ENCODE measurements at regions not wholly inside any gene's neighbourhood (a gene's known extent, or its start where the extent isn't known, plus 50 kb on each side); places are given as distances from the start of the nearest gene placed in this dataset.

GRCh38 chr3:19734453-19734852, 199.6 kb downstream of the EFHB start:
- ChIA-PET CTCF (no interaction called here), RAD21 (ENCODE audit: low non-redundant PET in 1 of 2, low total read pairs in 2 of 2, uncharacterized antibody in 2 of 2, unreplicated experiment in 2 of 2) (no interaction called here)
- no peak overlapping the region for H3K27ac ChIP-seq (ENCODE audit: low read depth, low read length)

More at GRCh38 chr3:19734453-19734852, 199.6 kb downstream of the EFHB start:
- no peak for ATAC-seq
- POLR2A ChIA-PET: no interaction called here
- no TSS peak for BruUV-seq (replicated peaks)
- H3K9me3 ChIP-seq (ENCODE audit: control insufficient read depth in 1 of 2, insufficient read depth in 1 of 2, low read depth in 1 of 2, low read length in 2 of 2): no peaks in the 10 kb centered on the region
- H3K4me2 ChIP-seq (ENCODE audit: low read length): no peak overlapping the region
- H4K20me1 ChIP-seq (ENCODE audit: insufficient read depth): no peaks in the 10 kb centered on the region
- no peak overlapping the region for H3K4me3 ChIP-seq (replicated peaks in 1 of 2; ENCODE audit: low read depth in 1 of 2, low read length in 2 of 2)
- H2AFZ ChIP-seq (ENCODE audit: low read depth, low read length, poor library complexity, severe bottlenecking): no peak overlapping the region
- intact Hi-C loops (cut with micrococcal nuclease): no loop called here
- H3K36me3 ChIP-seq (ENCODE audit: control insufficient read depth in 1 of 2, insufficient read depth in 2 of 2, low read length in 2 of 2): no peaks in the 10 kb centered on the region
- no peaks in the 10 kb centered on the region for H3K79me2 ChIP-seq (ENCODE audit: insufficient read depth, low read length)
- no peaks in the 10 kb centered on the region for H3K4me1 ChIP-seq (ENCODE audit: control insufficient read depth in 1 of 2, insufficient read depth in 2 of 2, low read length in 2 of 2)
- H3K9me2 ChIP-seq (ENCODE audit: insufficient read depth): no peaks in the 10 kb centered on the region; the same call in 1 of the 2 replicates
- TF ChIP-seq POLR2AphosphoS5 (IDR thresholded peaks at IDR 0.05; ENCODE audit: low read depth, low read length) (no peak), POLR2A (IDR thresholded peaks at IDR 0.05; ENCODE audit: borderline replicate concordance, extremely low read depth, insufficient read depth, insufficient read length) (no peak), SP1 (IDR thresholded peaks at IDR 0.05; ENCODE audit: low read depth) (no peak), ZFX (IDR thresholded peaks at IDR 0.05) (no peak), CBX3 (IDR thresholded peaks at IDR 0.05; ENCODE audit: low read depth) (no peak), ELF1 (IDR thresholded peaks at IDR 0.05; ENCODE audit: borderline replicate concordance, low read depth) (no peak), EGR1 (IDR thresholded peaks at IDR 0.05; ENCODE audit: low read depth) (no peak), TCF7L2 (IDR thresholded peaks at IDR 0.05; ENCODE audit: borderline replicate concordance, extremely low read depth, insufficient read depth, insufficient read length) (no peak), CEBPB (IDR thresholded peaks at IDR 0.05; ENCODE audit: low read depth) (no peak), MAX (IDR thresholded peaks at IDR 0.05) (no peak), SRF (IDR thresholded peaks at IDR 0.05; ENCODE audit: low read depth) (no peak), ZBTB33 (IDR thresholded peaks at IDR 0.05; ENCODE audit: extremely low read depth, insufficient replicate concordance, low read length) (no peak)
- no peak for DNase-seq (ENCODE audit: low read depth, low spot score)
- no peak overlapping the region for H3K9ac ChIP-seq (ENCODE audit: low read length)
- H3K27me3 ChIP-seq (ENCODE audit: insufficient read depth, low read length): no peaks in the 10 kb centered on the region

All from HCT116 (cell line).